IMR-90 (cell line): ENCODE measurements at regions not wholly inside any gene's neighbourhood (a gene's known extent, or its start where the extent isn't known, plus 50 kb on each side); places are given as distances from the start of the nearest gene placed in this dataset.

Experiments
- ATAC-seq: fragments of 200-7000 bp; cut with Tn5 transposase; 2 replicates; pipeline ENCODE4 v1.9.1; 2020; ENCODE audit warnings: low read depth, mild to moderate bottlenecking, moderate library complexity
- BruUV-seq: library from RNA; stranded (reverse); fragments of 400-500 nt; replicated peaks from 2 replicates; lab custom pipeline; 2021; lab: Mats Ljungman, UMichigan
- CTCF ChIA-PET: fragments of 300-600 bp; formaldehyde crosslinking; extraction: SDS; loops from one replicate; lab custom pipeline; 2021; ENCODE audit warnings: antibody characterized with exemption; lab: Yijun Ruan, JAX
- POLR2A ChIA-PET: fragments of 300-600 bp; sonication (Branson Sonifier 250); formaldehyde crosslinking; loops from one replicate; lab custom pipeline; 2022; ENCODE audit warnings: antibody characterized with exemption; ENCODE audit not compliant: unreplicated experiment; lab: Charles Lee
- DNase-seq: peaks from one replicate; pipeline ENCODE4 v3.0.0; 2013
- H2AFZ ChIP-seq: replicated peaks from 2 replicates; pipeline ENCODE3; 2013; ENCODE audit warnings: low read length, mild to moderate bottlenecking; ENCODE audit not compliant: poor library complexity
- H2AK5ac ChIP-seq: 2 replicates; pipeline ENCODE4 v1.6.1; 2013; ENCODE audit warnings: low read depth, low read length, inconsistent platforms
- H2AK9ac ChIP-seq: replicated peaks from 2 replicates; pipeline ENCODE3; 2013; ENCODE audit warnings: mild to moderate bottlenecking, low read depth, low read length, moderate library complexity; ENCODE audit not compliant: poor library complexity
- H2BK120ac ChIP-seq: 2 replicates; pipeline ENCODE4 v1.6.1; 2013; ENCODE audit warnings: low read depth, low read length, inconsistent platforms
- H2BK15ac ChIP-seq: 3 replicates; pipeline ENCODE4 v1.6.1; 2013; ENCODE audit warnings: low read depth, low read length, inconsistent platforms
- H2BK20ac ChIP-seq: 2 replicates; pipeline ENCODE4 v1.6.1; 2013; ENCODE audit warnings: low read depth, mild to moderate bottlenecking, inconsistent platforms, low read length, moderate library complexity
- H2BK5ac ChIP-seq: 2 replicates; pipeline ENCODE4 v1.6.1; 2013; ENCODE audit warnings: mild to moderate bottlenecking, low read depth, low read length, inconsistent platforms; ENCODE audit not compliant: poor library complexity, severe bottlenecking
- H3K14ac ChIP-seq: replicated peaks from 2 replicates; pipeline ENCODE4 v1.6.1; 2013; ENCODE audit warnings: low read depth, low read length, inconsistent platforms
- H3K18ac ChIP-seq: 2 replicates; pipeline ENCODE4 v1.6.1; 2013; ENCODE audit warnings: low read depth, low read length, control low read depth
- H3K23ac ChIP-seq: 2 replicates; pipeline ENCODE4 v1.6.1; 2013; ENCODE audit warnings: low read depth, low read length, inconsistent platforms
- H3K27ac ChIP-seq: 2 replicates; pipeline ENCODE4 v1.5.1; 2013; ENCODE audit warnings: mild to moderate bottlenecking, control low read depth, low read length; ENCODE audit not compliant: insufficient read depth
- H3K27me3 ChIP-seq: 2 replicates; pipeline ENCODE4 v1.6.1; 2013; ENCODE audit warnings: low read length; ENCODE audit not compliant: control insufficient read depth, insufficient read depth
- H3K36me3 ChIP-seq: 2 replicates; pipeline ENCODE4 v1.6.1; 2013; ENCODE audit warnings: low read length, mixed read lengths; ENCODE audit not compliant: control insufficient read depth, insufficient read depth
- H3K4ac ChIP-seq: 2 replicates; pipeline ENCODE4 v1.6.1; 2013; ENCODE audit warnings: low read depth, low read length, inconsistent platforms
- H3K4me1 ChIP-seq: 2 replicates; pipeline ENCODE4 v1.6.1; 2013; ENCODE audit warnings: low read length, mixed read lengths; ENCODE audit not compliant: control insufficient read depth, insufficient read depth
- H3K4me2 ChIP-seq: 2 replicates; pipeline ENCODE4 v1.6.1; 2013; ENCODE audit warnings: low read depth, mild to moderate bottlenecking, control low read depth, low read length, moderate library complexity
- H3K4me3 ChIP-seq: 2 replicates; pipeline ENCODE4 v1.5.1; 2013; ENCODE audit warnings: low read depth, mild to moderate bottlenecking, control low read depth, low read length, moderate library complexity; ENCODE audit not compliant: insufficient read depth
- H3K56ac ChIP-seq: 2 replicates; pipeline ENCODE4 v1.6.1; 2013; ENCODE audit warnings: low read length, inconsistent platforms; ENCODE audit not compliant: insufficient read depth; ENCODE audit errors: extremely low read depth
- H3K79me1 ChIP-seq, 2 experiments: 2 replicates each; pipeline ENCODE4 v1.6.1; 2013; ENCODE audit warnings: low read length in 2 of 2, inconsistent platforms in 1 of 2, low read depth in 1 of 2
- H3K9ac ChIP-seq: 2 replicates; pipeline ENCODE4 v1.6.1; 2013; ENCODE audit warnings: low read depth, low read length, control low read depth
- H3K9me1 ChIP-seq: 2 replicates; pipeline ENCODE4 v1.6.1; 2013; ENCODE audit warnings: low read length, inconsistent platforms; ENCODE audit not compliant: insufficient read depth
- H3K9me3 ChIP-seq: 2 replicates; pipeline ENCODE4 v1.6.1; 2013; ENCODE audit warnings: low read length; ENCODE audit not compliant: control insufficient read depth, insufficient read depth
- H4K20me1 ChIP-seq: 2 replicates; pipeline ENCODE4 v1.6.1; 2013; ENCODE audit warnings: low read length, inconsistent platforms; ENCODE audit not compliant: insufficient read depth
- H4K5ac ChIP-seq: 2 replicates; pipeline ENCODE4 v1.6.1; 2013; ENCODE audit warnings: mild to moderate bottlenecking, low read depth, low read length, control low read depth
- H4K8ac ChIP-seq, 2 experiments: 2 replicates each; pipeline ENCODE4 v1.6.1; 2013; ENCODE audit warnings: low read depth in 2 of 2, low read length in 2 of 2, control low read depth in 1 of 2, inconsistent platforms in 1 of 2
- H4K91ac ChIP-seq: 2 replicates; pipeline ENCODE4 v1.6.1; 2013; ENCODE audit warnings: low read depth, low read length, inconsistent platforms; ENCODE audit not compliant: insufficient read depth
- BHLHE40 ChIP-seq: fragments of 150-350 bp; IDR thresholded peaks from 2 replicates; pipeline ENCODE4 v1.6.1; 2016; ENCODE audit warnings: mild to moderate bottlenecking, low read depth, low read length
- CEBPB ChIP-seq: IDR thresholded peaks from 2 replicates; pipeline ENCODE4 v1.6.1; 2012; ENCODE audit warnings: low read depth, low read length, improper control_type of control experiment
- CHD1 ChIP-seq: IDR thresholded peaks from 2 replicates; pipeline ENCODE4 v1.6.1; 2012; ENCODE audit warnings: low read depth, low read length, improper control_type of control experiment
- CTCF ChIP-seq: conservative IDR thresholded peaks from 2 replicates; pipeline ENCODE4 v1.5.1; 2012; ENCODE audit warnings: mild to moderate bottlenecking, low read depth, low read length, improper control_type of control experiment
- ELK1 ChIP-seq: fragments of 150-350 bp; IDR thresholded peaks from 2 replicates; pipeline ENCODE4 v1.6.1; 2016; ENCODE audit warnings: low read depth, mild to moderate bottlenecking, low read length, moderate library complexity, borderline replicate concordance
- FOS ChIP-seq: fragments of 150-350 bp; IDR thresholded peaks from 2 replicates; pipeline ENCODE4 v1.6.1; 2016; ENCODE audit warnings: low read depth, low read length
- MAFK ChIP-seq: IDR thresholded peaks from 2 replicates; pipeline ENCODE4 v1.6.1; 2012; ENCODE audit warnings: low read depth, low read length, improper control_type of control experiment
- MAZ ChIP-seq: IDR thresholded peaks from 2 replicates; pipeline ENCODE4 v1.6.1; 2012; ENCODE audit warnings: low read depth, mild to moderate bottlenecking, low read length, improper control_type of control experiment, moderate library complexity, borderline replicate concordance
- MXI1 ChIP-seq: IDR thresholded peaks from 2 replicates; pipeline ENCODE4 v1.6.1; 2012; ENCODE audit warnings: low read depth, mild to moderate bottlenecking, low read length, moderate library complexity, borderline replicate concordance
- NFE2L2 ChIP-seq: fragments of 150-350 bp; IDR thresholded peaks from 2 replicates; pipeline ENCODE4 v1.6.1; 2016; ENCODE audit warnings: low read depth, mild to moderate bottlenecking, low read length
- POLR2A ChIP-seq: IDR thresholded peaks from 2 replicates; pipeline ENCODE4 v1.6.1; 2012; ENCODE audit warnings: mild to moderate bottlenecking, low read depth, low read length
- RAD21 ChIP-seq: IDR thresholded peaks from 2 replicates; pipeline ENCODE4 v1.6.1; 2012; ENCODE audit warnings: low read length, improper control_type of control experiment
- RCOR1 ChIP-seq: IDR thresholded peaks from 2 replicates; pipeline ENCODE4 v1.6.1; 2012; ENCODE audit warnings: mild to moderate bottlenecking, low read length, improper control_type of control experiment; ENCODE audit not compliant: insufficient replicate concordance
- RFX5 ChIP-seq: IDR thresholded peaks from 2 replicates; pipeline ENCODE4 v1.8.0; 2012; ENCODE audit warnings: low read depth, mild to moderate bottlenecking, low read length, moderate library complexity
- SMC3 ChIP-seq: fragments of 150-350 bp; IDR thresholded peaks from 2 replicates; pipeline ENCODE4 v1.6.1; 2016; ENCODE audit warnings: low read depth, mild to moderate bottlenecking, antibody characterized with exemption, low read length, moderate library complexity
- USF2 ChIP-seq: fragments of 150-350 bp; IDR thresholded peaks from 2 replicates; pipeline ENCODE4 v1.6.1; 2017; ENCODE audit warnings: mild to moderate bottlenecking, antibody characterized with exemption, low read length, low read depth
- WGBS, 2 experiments: methylation state at CpG; one replicate each; pipeline versions ENCODE4 v1.1.5 to v1.1.7; 2013; ENCODE audit warnings: missing lambda C conversion rate in 2 of 2; ENCODE audit not compliant: insufficient read length in 1 of 2; ENCODE audit errors: extremely low coverage in 2 of 2; 5-methylcytosine and 5-hydroxymethylcytosine counted together
- dilution Hi-C: fragments of 300-500 bp; cut with HindIII; formaldehyde crosslinking; loops from one replicate; pipeline ENCODE4 v1.14.3; 2018; ENCODE audit warnings: low sequenced_read_pairs; ENCODE audit not compliant: unreplicated experiment
- in situ Hi-C: fragments of 300-500 bp; cut with MboI; formaldehyde crosslinking; loops from 3 replicates; pipeline ENCODE4 v1.14.3; 2019; ENCODE audit warnings: low sequenced_read_pairs, inconsistent platforms, mixed read lengths
- intact Hi-C: fragments of 100-400 bp; cut with micrococcal nuclease; formaldehyde crosslinking; loops from 2 replicates; pipeline ENCODE4 v1.10.0; 2022

DNA sequence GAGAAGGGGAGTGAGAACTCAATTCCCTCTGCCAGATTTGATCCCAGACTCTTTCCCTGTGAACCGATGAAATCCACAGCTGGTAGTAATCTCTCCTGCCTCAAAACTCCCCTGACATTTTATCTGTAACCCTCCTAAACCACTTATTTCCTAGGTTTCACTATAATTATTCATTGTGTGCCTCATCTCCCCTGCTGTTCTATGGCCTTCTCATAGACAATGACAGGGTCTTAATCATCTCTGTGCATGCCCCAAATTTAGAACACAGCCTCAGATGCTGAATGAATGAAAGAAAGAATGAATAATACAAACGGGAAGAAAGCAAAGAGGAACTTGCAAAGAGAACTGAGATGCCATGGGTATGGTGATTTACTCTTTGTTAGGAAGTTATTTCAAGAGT lies 451.1 kb downstream of the HS3ST3B1 start:
- POLR2A ChIA-PET: no interaction called here
- DNase-seq (no peak), ATAC-seq (no peak)
- Histone ChIP-seq H3K4me2 (no peak overlapping the region), H2BK120ac (no peak overlapping the region), H2AFZ (no peak overlapping the region), H3K9me1 (0 out of 2 replicates have a peak, but pooled peaks cover 6% of the 10 kb centered on the region), H3K79me1 (no peaks in the 10 kb centered on the region), H3K27me3 (0 out of 2 replicates have a peak, but pooled peaks cover 2% of the 10 kb centered on the region), H3K23ac (no peak overlapping the region), H2AK9ac (no peak overlapping the region), H4K5ac (no peak overlapping the region), H4K20me1 (no peaks in the 10 kb centered on the region), H2BK5ac (no peak overlapping the region), H3K18ac (no peak overlapping the region), H2AK5ac (no peak overlapping the region), H3K56ac (no peak overlapping the region), H2BK15ac (no peak overlapping the region), H2BK20ac (no peak overlapping the region), H3K4ac (no peak overlapping the region), H3K4me3 (no peak overlapping the region), H4K8ac (no peak overlapping the region), H3K9me3 (no peaks in the 10 kb centered on the region), H3K14ac (no peak overlapping the region), H4K91ac (no peak overlapping the region), H3K4me1 (0 out of 2 replicates have a peak, but pooled peaks cover 2% of the 10 kb centered on the region), H3K36me3 (no peaks in the 10 kb centered on the region), H3K27ac (no peak overlapping the region), H3K9ac (no peak overlapping the region)
- in situ Hi-C loops: no loop called here
- no TSS peak for BruUV-seq
- WGBS, 2 experiments: 70% methylated on average over 2 of the region's 2 CpGs; no CpG with 5 or more reads in 1 of the 2 experiments
- TF ChIP-seq ELK1 (no peak), SMC3 (no peak), MXI1 (no peak), CHD1 (no peak), MAFK (no peak), FOS (no peak), RCOR1 (no peak), NFE2L2 (no peak), POLR2A (no peak), BHLHE40 (no peak), USF2 (no peak), MAZ (no peak), CTCF (no peak), RFX5 (no peak), RAD21 (no peak), CEBPB (no peak)
- dilution Hi-C loops: no loop called here
- intact Hi-C loops: no loop called here
- CTCF ChIA-PET: no interaction called here
